HFF-Myc (cell line): ENCODE measurements at regions not wholly inside any gene's neighbourhood (a gene's known extent, or its start where the extent isn't known, plus 50 kb on each side); places are given as distances from the start of the nearest gene placed in this dataset.

Experiments used
- DNase-seq: peaks from one replicate; pipeline ENCODE4 v3.0.0-alpha.2; 2011; ENCODE audit warnings: low read depth; ENCODE audit errors: extremely low read depth
- H3K4me3 ChIP-seq: replicated peaks from 2 replicates; pipeline ENCODE4 v1.5.1; 2011; ENCODE audit warnings: low read depth, mild to moderate bottlenecking, control low read depth, low read length
- TF ChIP-seq, protein P1 (sequence below): IDR thresholded peaks from 2 replicates; pipeline ENCODE4 v1.5.1; 2012; ENCODE audit warnings: mild to moderate bottlenecking, low read depth, low read length, control low read depth; ENCODE audit errors: missing control alignments

DNA sequence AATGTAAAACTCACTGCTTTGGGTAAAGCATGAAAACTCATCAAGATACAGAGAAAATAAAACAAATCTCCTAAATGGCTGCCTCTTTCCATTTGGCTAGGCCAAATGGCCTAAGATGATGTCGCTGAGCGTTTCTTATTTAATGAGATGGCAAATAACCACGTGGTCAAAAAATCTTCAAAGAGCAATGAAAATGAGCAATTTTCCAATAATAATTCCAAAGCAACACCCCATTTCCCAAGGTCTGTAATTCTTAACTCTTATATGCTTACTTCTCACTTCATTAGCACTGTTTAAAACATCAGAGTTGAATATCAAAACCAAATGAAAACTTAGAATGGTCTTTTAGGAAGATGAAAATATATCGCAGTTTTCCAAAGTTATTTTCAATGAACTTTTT, 222.3 kb upstream of the MID1 start:
- no peak for DNase-seq
- TF ChIP-seq, protein P1, sequence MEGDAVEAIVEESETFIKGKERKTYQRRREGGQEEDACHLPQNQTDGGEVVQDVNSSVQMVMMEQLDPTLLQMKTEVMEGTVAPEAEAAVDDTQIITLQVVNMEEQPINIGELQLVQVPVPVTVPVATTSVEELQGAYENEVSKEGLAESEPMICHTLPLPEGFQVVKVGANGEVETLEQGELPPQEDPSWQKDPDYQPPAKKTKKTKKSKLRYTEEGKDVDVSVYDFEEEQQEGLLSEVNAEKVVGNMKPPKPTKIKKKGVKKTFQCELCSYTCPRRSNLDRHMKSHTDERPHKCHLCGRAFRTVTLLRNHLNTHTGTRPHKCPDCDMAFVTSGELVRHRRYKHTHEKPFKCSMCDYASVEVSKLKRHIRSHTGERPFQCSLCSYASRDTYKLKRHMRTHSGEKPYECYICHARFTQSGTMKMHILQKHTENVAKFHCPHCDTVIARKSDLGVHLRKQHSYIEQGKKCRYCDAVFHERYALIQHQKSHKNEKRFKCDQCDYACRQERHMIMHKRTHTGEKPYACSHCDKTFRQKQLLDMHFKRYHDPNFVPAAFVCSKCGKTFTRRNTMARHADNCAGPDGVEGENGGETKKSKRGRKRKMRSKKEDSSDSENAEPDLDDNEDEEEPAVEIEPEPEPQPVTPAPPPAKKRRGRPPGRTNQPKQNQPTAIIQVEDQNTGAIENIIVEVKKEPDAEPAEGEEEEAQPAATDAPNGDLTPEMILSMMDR = no peak
- no peak overlapping the region for H3K4me3 ChIP-seq

DNA sequence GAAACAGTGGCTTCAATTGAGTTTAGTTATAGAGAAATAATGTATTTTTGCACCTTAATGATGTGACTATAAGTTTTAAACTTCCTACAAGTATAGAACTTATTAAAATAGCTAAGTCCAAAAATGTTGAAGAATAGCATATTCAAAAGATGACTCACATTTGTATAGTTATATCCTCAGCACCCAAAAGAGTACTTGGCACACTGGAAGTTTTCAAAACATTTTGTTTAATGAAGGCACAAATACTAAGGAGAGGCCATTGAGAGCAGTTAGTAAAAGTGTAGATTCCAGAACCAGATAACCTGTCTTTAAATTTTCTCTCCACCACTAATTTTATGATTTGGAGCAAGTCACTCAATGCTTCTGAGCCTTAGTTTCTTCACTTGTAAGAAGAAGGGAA, 226.9 kb upstream of the MID1 start:
- H3K4me3 ChIP-seq = no peak overlapping the region
- DNase-seq = no peak
- TF ChIP-seq, protein P1 = no peak

DNA sequence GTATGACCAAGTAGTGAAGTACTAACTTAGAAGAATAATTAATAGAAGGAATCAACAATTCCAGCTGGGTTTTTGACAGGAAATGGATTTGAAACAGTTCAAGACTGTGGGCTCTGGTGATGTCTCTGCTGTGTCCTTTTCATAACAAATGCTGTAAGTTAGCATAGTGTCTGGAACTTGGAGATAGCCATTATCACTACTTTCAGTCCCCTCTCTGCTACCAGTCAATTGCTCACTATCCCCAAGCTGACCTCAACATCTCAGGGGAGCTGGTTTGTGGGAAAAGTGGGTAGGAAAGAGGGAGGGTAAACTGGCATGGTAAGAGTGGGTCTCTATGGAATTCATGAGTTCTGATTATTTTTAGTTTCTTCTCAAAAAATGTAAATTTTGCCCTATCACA, 231.4 kb upstream of the MID1 start:
- no peak overlapping the region for H3K4me3 ChIP-seq
- TF ChIP-seq, protein P1 = no peak
- DNase-seq = no peak

DNA sequence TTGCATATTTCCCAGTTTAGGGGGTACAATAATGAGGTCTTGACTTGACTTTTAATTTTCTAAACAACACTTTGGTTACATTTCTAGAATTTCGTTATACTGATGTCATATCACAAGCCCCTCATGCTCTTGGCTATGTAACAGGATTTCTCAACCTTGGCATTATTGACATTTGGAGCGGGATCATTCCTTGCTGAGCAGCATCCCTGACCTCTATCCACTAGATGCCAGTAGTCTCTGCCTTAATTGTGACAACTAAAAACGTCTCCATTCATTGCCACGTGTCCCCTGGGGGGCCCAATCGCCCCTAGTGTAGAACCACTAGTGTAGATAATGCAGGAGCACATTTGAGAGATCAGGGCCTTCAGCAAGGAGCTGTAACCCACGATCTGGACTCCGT, 234.2 kb upstream of the MID1 start:
- H3K4me3 ChIP-seq = no peak overlapping the region
- DNase-seq = no peak
- TF ChIP-seq, protein P1 = no peak

DNA sequence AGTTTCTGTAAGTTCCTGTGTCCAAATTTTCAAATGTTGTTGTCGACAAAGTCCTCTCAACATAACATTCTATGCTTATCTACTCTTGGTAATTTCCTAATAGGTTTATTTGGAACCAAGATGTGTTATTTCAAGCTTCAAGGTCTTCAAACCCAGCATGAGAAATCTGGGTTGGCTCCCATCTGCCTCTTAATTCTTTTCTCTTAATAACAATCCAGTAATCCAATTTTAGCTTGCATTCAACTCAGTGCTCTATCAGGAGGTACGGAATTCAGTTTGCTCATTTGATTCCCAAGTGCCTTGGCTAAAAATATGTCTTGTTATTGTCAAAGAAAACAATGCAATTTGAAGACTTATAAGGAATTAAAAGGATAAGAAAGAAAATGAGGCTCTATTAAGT, 235.5 kb upstream of the MID1 start:
- H3K4me3 ChIP-seq = no peak overlapping the region
- no peak for DNase-seq
- TF ChIP-seq, protein P1 = no peak

DNA sequence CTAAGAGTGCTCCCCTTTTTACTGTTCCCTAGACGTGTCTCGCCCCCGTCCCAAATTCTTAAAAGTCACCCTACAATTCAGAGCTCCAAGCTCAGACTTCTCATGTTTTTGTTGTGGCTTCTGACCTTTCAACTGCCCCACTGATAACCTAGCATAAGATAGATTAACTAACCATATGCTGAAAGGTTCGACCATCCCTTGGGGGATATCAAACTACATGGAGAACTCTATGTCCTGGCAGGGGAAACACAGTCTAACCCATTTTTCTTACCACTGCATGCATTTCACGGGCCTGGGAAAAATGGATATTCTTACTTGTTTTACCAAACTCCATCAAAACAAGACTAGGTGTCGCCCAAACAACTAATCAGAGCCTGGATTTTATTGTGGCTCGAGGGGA, 236.4 kb upstream of the MID1 start:
- H3K4me3 ChIP-seq = no peak overlapping the region
- TF ChIP-seq, protein P1 = no peak
- no peak for DNase-seq

DNA sequence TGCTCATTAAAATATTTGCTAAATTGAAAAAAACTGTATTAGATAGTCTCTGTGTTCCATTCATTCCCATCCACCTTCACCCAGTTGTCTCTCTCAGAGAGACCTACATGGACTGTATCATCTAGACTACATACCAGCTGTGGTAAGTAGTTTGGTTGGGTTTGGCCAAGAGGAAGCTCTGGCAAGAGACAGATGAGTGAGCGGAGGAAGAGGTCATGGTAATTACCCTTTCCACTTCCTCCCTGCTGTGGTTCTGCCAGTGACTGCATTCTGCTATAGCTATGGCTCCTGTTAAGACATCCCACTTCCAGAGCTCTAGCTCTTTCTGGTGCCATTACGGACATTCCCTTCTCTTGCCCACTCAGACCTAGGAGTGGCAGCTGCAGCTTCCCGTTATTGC, 239.0 kb upstream of the MID1 start:
- TF ChIP-seq, protein P1 = no peak
- no peak overlapping the region for H3K4me3 ChIP-seq
- DNase-seq = no peak
